Osteoblast (primary cell): ENCODE measurements at regions not wholly inside any gene's neighbourhood (a gene's known extent, or its start where the extent isn't known, plus 50 kb on each side); places are given as distances from the start of the nearest gene placed in this dataset.

Experiments
- DNase-seq: peaks from one replicate; pipeline ENCODE4 v3.0.0; 2011; ENCODE audit warnings: low spot score, mixed read lengths; ENCODE audit not compliant: insufficient read length; ENCODE audit errors: missing footprints
- H2AFZ ChIP-seq: 2 replicates; pipeline ENCODE4 v1.6.0; 2011; ENCODE audit warnings: mild to moderate bottlenecking, low read length
- H3K27ac ChIP-seq: 2 replicates; pipeline ENCODE4 v1.5.1; 2011; ENCODE audit warnings: mild to moderate bottlenecking, low read depth, low read length, moderate library complexity
- H3K27me3 ChIP-seq: 2 replicates; pipeline ENCODE4 v1.6.0; 2012; ENCODE audit warnings: mild to moderate bottlenecking, control low read depth, inconsistent platforms, low read length, moderate library complexity; ENCODE audit not compliant: insufficient read depth
- H3K36me3 ChIP-seq: 2 replicates; pipeline ENCODE4 v1.5.1; 2011; ENCODE audit warnings: mild to moderate bottlenecking, low read length, control low read depth, moderate library complexity; ENCODE audit not compliant: insufficient read depth
- H3K4me1 ChIP-seq: 2 replicates; pipeline ENCODE4 v1.5.1; 2011; ENCODE audit warnings: mild to moderate bottlenecking, low read length, control low read depth, moderate library complexity; ENCODE audit not compliant: insufficient read depth
- H3K4me2 ChIP-seq: 2 replicates; pipeline ENCODE4 v1.6.0; 2011; ENCODE audit warnings: mild to moderate bottlenecking, low read length; ENCODE audit not compliant: insufficient read depth
- H3K4me3 ChIP-seq: fragments of 200-600 bp; sonication (generic); 3 replicates; pipeline ENCODE4 v1.5.1; 2012; ENCODE audit warnings: mild to moderate bottlenecking, low read length, inconsistent platforms; ENCODE audit not compliant: insufficient read depth
- H3K79me2 ChIP-seq: 2 replicates; pipeline ENCODE4 v1.6.0; 2012; ENCODE audit warnings: mild to moderate bottlenecking, low read length, control low read depth, inconsistent platforms; ENCODE audit not compliant: insufficient read depth
- H3K9me3 ChIP-seq: 2 replicates; pipeline ENCODE4 v1.5.1; 2011; ENCODE audit warnings: low read depth, low read length, control low read depth
- H4K20me1 ChIP-seq: 2 replicates; pipeline ENCODE4 v1.6.0; 2012; ENCODE audit warnings: mild to moderate bottlenecking, low read length, control low read depth; ENCODE audit not compliant: insufficient read depth
- TF ChIP-seq, protein P1 (sequence below): IDR thresholded peaks from 2 replicates; pipeline ENCODE4 v1.5.1; 2011; ENCODE audit warnings: mild to moderate bottlenecking, low read depth, low read length, moderate library complexity; ENCODE audit errors: extremely low read depth

DNA sequence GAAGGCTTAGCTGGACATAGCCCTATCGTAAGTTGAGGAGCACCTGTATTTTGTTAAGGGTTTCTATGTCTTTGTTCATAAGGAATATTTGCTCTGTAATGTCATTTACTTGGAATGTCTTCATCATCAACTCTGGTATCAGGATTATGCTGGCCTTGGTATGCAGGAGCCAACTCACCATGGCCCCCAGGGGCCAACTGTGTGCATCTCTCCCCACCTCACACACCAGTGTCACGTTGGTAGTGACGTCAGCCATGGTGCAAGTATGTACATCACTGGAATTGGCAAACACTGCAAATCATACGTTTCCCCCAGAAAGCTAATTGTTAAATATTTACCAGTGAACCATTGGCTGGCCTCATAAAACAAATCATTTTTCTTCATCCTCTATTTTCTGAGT is 70.8 kb downstream of the YTHDF1 start:
- no peak overlapping the region for H2AFZ ChIP-seq

DNA sequence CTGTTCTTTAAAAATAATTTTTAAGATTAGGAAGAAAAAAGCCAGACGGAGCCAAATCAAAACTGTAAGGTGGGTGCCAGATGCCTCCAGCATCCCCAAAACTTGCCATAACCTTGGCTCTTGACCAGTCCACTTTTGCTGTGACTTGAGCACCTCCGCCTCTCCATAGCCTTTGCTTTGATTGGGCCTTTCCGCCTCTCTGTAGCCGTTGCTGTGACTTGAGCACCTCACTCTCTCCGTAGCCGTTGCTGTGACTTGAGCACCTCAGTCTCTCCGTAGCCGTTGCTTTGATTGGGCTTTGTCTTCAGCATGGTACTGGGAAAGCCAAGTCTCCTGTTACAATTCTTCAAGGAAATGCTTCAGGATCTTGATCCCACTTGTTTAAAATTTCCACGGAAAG is 73.0 kb downstream of the YTHDF1 start:
- Histone ChIP-seq H3K27me3 (peaks cover 3% of the 10 kb centered on the region), H3K36me3 (no peaks in the 10 kb centered on the region), H3K79me2 (no peaks in the 10 kb centered on the region), H3K9me3 (no peaks in the 10 kb centered on the region), H3K27ac (no peak overlapping the region), H3K4me1 (no peaks in the 10 kb centered on the region), H4K20me1 (no peaks in the 10 kb centered on the region), H3K4me2 (no peak overlapping the region), H2AFZ (no peak overlapping the region), H3K4me3 (no peak overlapping the region)
- TF ChIP-seq, protein P1, sequence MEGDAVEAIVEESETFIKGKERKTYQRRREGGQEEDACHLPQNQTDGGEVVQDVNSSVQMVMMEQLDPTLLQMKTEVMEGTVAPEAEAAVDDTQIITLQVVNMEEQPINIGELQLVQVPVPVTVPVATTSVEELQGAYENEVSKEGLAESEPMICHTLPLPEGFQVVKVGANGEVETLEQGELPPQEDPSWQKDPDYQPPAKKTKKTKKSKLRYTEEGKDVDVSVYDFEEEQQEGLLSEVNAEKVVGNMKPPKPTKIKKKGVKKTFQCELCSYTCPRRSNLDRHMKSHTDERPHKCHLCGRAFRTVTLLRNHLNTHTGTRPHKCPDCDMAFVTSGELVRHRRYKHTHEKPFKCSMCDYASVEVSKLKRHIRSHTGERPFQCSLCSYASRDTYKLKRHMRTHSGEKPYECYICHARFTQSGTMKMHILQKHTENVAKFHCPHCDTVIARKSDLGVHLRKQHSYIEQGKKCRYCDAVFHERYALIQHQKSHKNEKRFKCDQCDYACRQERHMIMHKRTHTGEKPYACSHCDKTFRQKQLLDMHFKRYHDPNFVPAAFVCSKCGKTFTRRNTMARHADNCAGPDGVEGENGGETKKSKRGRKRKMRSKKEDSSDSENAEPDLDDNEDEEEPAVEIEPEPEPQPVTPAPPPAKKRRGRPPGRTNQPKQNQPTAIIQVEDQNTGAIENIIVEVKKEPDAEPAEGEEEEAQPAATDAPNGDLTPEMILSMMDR, result no peak
- DNase-seq, result no peak

More for the DNA sequence above, 70.8 kb downstream of the YTHDF1 start:
- no peaks in the 10 kb centered on the region for H3K79me2 ChIP-seq
- no peak overlapping the region for H3K4me3 ChIP-seq
- peaks cover 4% of the 10 kb centered on the region for H3K9me3 ChIP-seq
- no peak overlapping the region for H3K27ac ChIP-seq
- H3K4me1 ChIP-seq, result no peaks in the 10 kb centered on the region
- H3K36me3 ChIP-seq, result no peaks in the 10 kb centered on the region
- no peaks in the 10 kb centered on the region for H4K20me1 ChIP-seq
- TF ChIP-seq, protein P1, result no peak
- no peaks in the 10 kb centered on the region for H3K27me3 ChIP-seq
- peak; percentile 3 for DNase-seq
- H3K4me2 ChIP-seq, result no peak overlapping the region

DNA sequence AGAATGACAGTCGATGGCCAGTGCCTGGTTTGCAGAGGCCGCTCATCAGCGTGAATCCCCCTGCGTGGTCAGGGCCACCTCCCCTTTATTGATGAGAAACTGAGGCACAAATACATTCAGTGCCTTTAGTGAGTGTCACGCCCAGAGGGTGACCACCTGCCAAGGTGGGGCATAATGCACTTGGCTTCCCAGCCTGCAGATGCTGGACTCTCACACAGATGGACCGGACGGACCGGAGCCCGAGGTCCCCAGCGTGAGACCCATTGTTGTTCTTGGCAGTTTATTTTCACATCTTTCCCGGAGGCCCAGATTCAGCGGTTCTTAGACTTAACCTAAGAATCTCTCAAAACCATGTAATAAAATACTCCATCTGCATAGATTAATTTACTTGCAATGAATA is 74.4 kb downstream of the YTHDF1 start:
- Histone ChIP-seq H3K79me2 (no peaks in the 10 kb centered on the region), H3K27me3 (peaks cover 6% of the 10 kb centered on the region)

DNA sequence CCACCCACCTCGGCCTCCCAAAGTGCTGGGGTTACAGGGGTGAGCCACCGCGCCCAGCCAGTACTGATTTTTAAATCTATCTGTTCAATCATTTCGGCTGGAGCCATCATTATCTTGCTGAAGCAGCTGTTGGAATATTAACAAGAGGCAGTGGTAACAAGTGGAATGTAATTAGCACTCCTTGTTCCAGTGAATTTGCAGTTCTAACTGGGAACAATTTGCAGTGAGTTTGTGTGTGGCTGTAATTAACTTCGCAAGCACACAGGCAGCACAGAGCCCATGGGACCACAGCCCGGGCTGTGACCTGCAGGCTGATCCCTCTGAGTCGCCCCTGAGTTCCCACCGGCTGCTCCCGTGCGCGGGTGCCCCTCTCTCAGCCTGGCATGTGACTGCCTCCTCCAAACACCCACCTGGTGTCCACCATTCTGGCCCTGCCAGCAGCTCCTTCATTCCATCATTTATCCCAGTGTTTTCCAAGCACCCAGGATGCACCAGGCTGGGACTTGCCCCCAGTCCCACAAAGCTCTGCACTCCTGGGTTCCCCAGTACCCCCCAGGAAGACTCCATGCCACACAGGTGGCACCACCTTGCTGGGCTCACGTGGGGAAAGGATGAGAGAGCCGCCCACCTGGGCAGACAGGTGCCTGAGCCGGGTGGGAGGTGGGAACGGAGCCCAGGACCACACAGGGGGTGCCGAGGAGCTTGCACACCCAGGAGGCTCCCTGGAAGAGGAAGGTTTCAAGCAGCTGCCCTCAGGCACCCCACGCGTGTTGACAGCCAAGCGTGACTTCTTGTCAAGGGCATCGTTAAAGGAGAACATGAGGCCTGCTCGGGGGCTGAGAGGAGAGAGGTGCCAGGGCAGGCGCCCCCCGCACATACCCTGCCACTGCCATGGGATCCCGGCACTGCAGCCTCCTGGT is 75.2 kb downstream of the YTHDF1 start:
- H4K20me1 ChIP-seq, result no peaks in the 10 kb centered on the region
- TF ChIP-seq, protein P1, result no peak
- peak; percentile 83 for DNase-seq
- H3K9me3 ChIP-seq, result no peaks in the 10 kb centered on the region
- no peak overlapping the region for H2AFZ ChIP-seq
- H3K79me2 ChIP-seq, result no peaks in the 10 kb centered on the region
- H3K4me2 ChIP-seq, result no peak overlapping the region
- no peak overlapping the region for H3K27ac ChIP-seq
- no peak overlapping the region for H3K4me3 ChIP-seq
- no peaks in the 10 kb centered on the region for H3K36me3 ChIP-seq
- peaks cover 6% of the 10 kb centered on the region for H3K27me3 ChIP-seq
- H3K4me1 ChIP-seq, result no peaks in the 10 kb centered on the region

More for the DNA sequence above, 74.4 kb downstream of the YTHDF1 start:
- Histone ChIP-seq H3K4me1 (no peaks in the 10 kb centered on the region), H4K20me1 (no peaks in the 10 kb centered on the region), H3K4me3 (no peak overlapping the region), H3K27ac (no peak overlapping the region), H2AFZ (no peak overlapping the region), H3K9me3 (no peaks in the 10 kb centered on the region), H3K4me2 (no peak overlapping the region), H3K36me3 (no peaks in the 10 kb centered on the region)
- no peak for DNase-seq
- TF ChIP-seq, protein P1, result no peak
